ENCODE measurements at regions not wholly inside any gene's neighbourhood (a gene's known extent, or its start where the extent isn't known, plus 50 kb on each side); places are given as distances from the start of the nearest gene placed in this dataset.

- Mint-ChIP-seq H3K4me1 (ENCODE audit: low read depth) (no peaks in the 10 kb centered on the region), H3K27me3 (no peaks in the 10 kb centered on the region), H3K36me3 (ENCODE audit: low read depth) (no peaks in the 10 kb centered on the region), H3K4me3 (no peak overlapping the region), H3K27ac (no peak overlapping the region), H3K9me3 (no peaks in the 10 kb centered on the region)
- intact Hi-C loops (cut with micrococcal nuclease): no loop called here
Measured at GRCh38 chr4:124785645-124786044, 73.1 kb upstream of the ANKRD50 start.

DNA sequence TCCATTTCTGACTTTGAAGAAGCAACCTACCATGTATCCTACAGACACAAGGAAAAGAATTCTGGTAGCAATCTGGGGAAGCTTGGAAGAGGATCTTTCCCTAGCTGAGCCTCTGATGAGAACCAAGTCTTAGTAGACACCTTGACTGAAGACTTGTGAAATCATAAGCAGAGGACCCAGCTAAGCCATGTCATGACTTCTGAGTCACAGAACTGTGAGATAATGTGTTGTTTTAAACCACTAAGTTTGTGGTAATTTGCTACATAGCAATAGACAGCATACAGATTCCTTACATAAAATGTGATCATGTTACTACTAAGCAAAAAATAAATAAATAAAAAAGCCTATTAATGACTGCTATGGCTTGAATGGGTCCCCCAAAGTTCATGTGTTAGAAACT is 71.3 kb upstream of the ANKRD50 start:
- Mint-ChIP-seq H3K27me3 (no peaks in the 10 kb centered on the region), H3K27ac (no peak overlapping the region), H3K9me3 (no peaks in the 10 kb centered on the region), H3K36me3 (ENCODE audit: low read depth) (no peaks in the 10 kb centered on the region), H3K4me3 (no peak overlapping the region), H3K4me1 (ENCODE audit: low read depth) (no peaks in the 10 kb centered on the region)
- intact Hi-C loops (cut with micrococcal nuclease): no loop called here

- Mint-ChIP-seq H3K36me3 (ENCODE audit: low read depth) (no peaks in the 10 kb centered on the region), H3K27ac (no peak overlapping the region), H3K4me3 (no peak overlapping the region), H3K4me1 (ENCODE audit: low read depth) (no peaks in the 10 kb centered on the region), H3K9me3 (peaks cover 8% of the 10 kb centered on the region), H3K27me3 (no peaks in the 10 kb centered on the region)
- intact Hi-C loops (cut with micrococcal nuclease): no loop called here
Measured at GRCh38 chr4:124777007-124777406, 64.5 kb upstream of the ANKRD50 start.

GRCh38 chr4:124768596-124769365 is 56.2 kb upstream of the ANKRD50 start:
- no peak overlapping the region for H3K4me3 Mint-ChIP-seq
- intact Hi-C loops (cut with micrococcal nuclease): no loop called here
- no peak overlapping the region for H3K27ac Mint-ChIP-seq
- no peaks in the 10 kb centered on the region for H3K36me3 Mint-ChIP-seq (ENCODE audit: low read depth)
- peaks cover 4% of the 10 kb centered on the region for H3K9me3 Mint-ChIP-seq
- no peaks in the 10 kb centered on the region for H3K4me1 Mint-ChIP-seq (ENCODE audit: low read depth)
- no peaks in the 10 kb centered on the region for H3K27me3 Mint-ChIP-seq

GRCh38 chr4:124762956-124763355 is 50.4 kb upstream of the ANKRD50 start:
- no peaks in the 10 kb centered on the region for H3K36me3 Mint-ChIP-seq (ENCODE audit: low read depth)
- H3K4me3 Mint-ChIP-seq: no peak overlapping the region
- H3K27ac Mint-ChIP-seq: no peak overlapping the region
- H3K4me1 Mint-ChIP-seq (ENCODE audit: low read depth): no peaks in the 10 kb centered on the region
- intact Hi-C loops (cut with micrococcal nuclease): no loop called here
- no peaks in the 10 kb centered on the region for H3K27me3 Mint-ChIP-seq
- H3K9me3 Mint-ChIP-seq: no peaks in the 10 kb centered on the region

Measured in dendritic cell treated with granulocyte-macrophage colony-stimulating factor and Interleukin-4, amounts not matched to agents 40 ng/mL and 50 ng/mL, for 4 days (primary cell).